ENCODE measurements at regions not wholly inside any gene's neighbourhood (a gene's known extent, or its start where the extent isn't known, plus 50 kb on each side); places are given as distances from the start of the nearest gene placed in this dataset.

GRCh38 chr18:32550963-32551362, 80.3 kb upstream of the GAREM1 start:
- Histone ChIP-seq H3K9ac (ENCODE audit: low read length) (no peak overlapping the region), H3K27me3 (ENCODE audit: low read length) (no peaks in the 10 kb centered on the region), H2AFZ (ENCODE audit: low read length) (no peak overlapping the region), H3K4me2 (ENCODE audit: low read length) (no peak overlapping the region), H3K36me3 (ENCODE audit: low read depth, low read length) (no peaks in the 10 kb centered on the region), H3K9me2 (replicated peaks; ENCODE audit: low read length) (no peaks in the 10 kb centered on the region), H3K4me3 (ENCODE audit: low read length) (no peak overlapping the region), H3F3A (ENCODE audit: low read length, unreplicated experiment) (no peaks in the 10 kb centered on the region), H4K20me1 (ENCODE audit: low read length) (no peaks in the 10 kb centered on the region), H3K4me1 (ENCODE audit: insufficient read depth, low read length) (no peaks in the 10 kb centered on the region), H3K79me2 (ENCODE audit: low read length) (no peaks in the 10 kb centered on the region), H3K9me3 (ENCODE audit: low read length) (no peaks in the 10 kb centered on the region), H3K27ac (ENCODE audit: low read length) (no peak overlapping the region)
- TF ChIP-seq EZH2phosphoT487 (IDR thresholded peaks at IDR 0.05; ENCODE audit: borderline replicate concordance, low read length): no peak
- intact Hi-C loops (cut with micrococcal nuclease): no loop called here
- DNase-seq (no peak), ATAC-seq (no peak)
- no TSS peak for BruUV-seq (replicated peaks)
- POLR2A ChIA-PET (ENCODE audit: unreplicated experiment): no interaction called here
- CTCF ChIA-PET: interaction anchor here (0.7 kb wide), 2 partner anchors 343 to 393 kb away, joined by 12 read pairs; no protein-coding TSS in a partner anchor

- H3F3A ChIP-seq (ENCODE audit: low read length, unreplicated experiment): no peaks in the 10 kb centered on the region
- no peak overlapping the region for H3K4me2 ChIP-seq (ENCODE audit: low read length)
- no peak overlapping the region for H3K4me3 ChIP-seq (ENCODE audit: low read length)
- H3K36me3 ChIP-seq (ENCODE audit: low read depth, low read length): no peaks in the 10 kb centered on the region
- no peaks in the 10 kb centered on the region for H3K79me2 ChIP-seq (ENCODE audit: low read length)
- no peak overlapping the region for H2AFZ ChIP-seq (ENCODE audit: low read length)
- intact Hi-C loops (cut with micrococcal nuclease): loop anchor here (2.0 to 5.0 kb wide), 3 partner anchors 79 to 279 kb away; partner anchors contain the start of gene GAREM1
- no peaks in the 10 kb centered on the region for H3K4me1 ChIP-seq (ENCODE audit: insufficient read depth, low read length)
- POLR2A ChIA-PET (ENCODE audit: unreplicated experiment): no interaction called here
- H3K9ac ChIP-seq (ENCODE audit: low read length): no peak overlapping the region
- CTCF ChIA-PET: interaction anchor here (0.8 to 1.4 kb wide), 3 partner anchors 79 to 394 kb away, joined by 5 to 17 read pairs (median 5); partner anchors contain the start of gene GAREM1
- DNase-seq: peak; percentile 49
- no peaks in the 10 kb centered on the region for H4K20me1 ChIP-seq (ENCODE audit: low read length)
- H3K27me3 ChIP-seq (ENCODE audit: low read length): 0 out of 2 replicates have a peak, but pooled peaks cover 5% of the 10 kb centered on the region
- ATAC-seq: peak; percentile 72
- BruUV-seq (replicated peaks): no TSS peak
- H3K27ac ChIP-seq (ENCODE audit: low read length): no peak overlapping the region
- no peaks in the 10 kb centered on the region for H3K9me2 ChIP-seq (replicated peaks; ENCODE audit: low read length)
- TF ChIP-seq EZH2phosphoT487 (IDR thresholded peaks at IDR 0.05; ENCODE audit: borderline replicate concordance, low read length): no peak
- TF ChIP-seq CTCF (conservative IDR thresholded peaks at IDR 0.05; ENCODE audit: low read depth, low read length): peak; percentile 59
- no peak for TF ChIP-seq EZH2 (IDR thresholded peaks at IDR 0.05; ENCODE audit: low read length, unreplicated experiment)
- H3K9me3 ChIP-seq (ENCODE audit: low read length): no peaks in the 10 kb centered on the region
Measured at GRCh38 chr18:32549248-32550110, 78.8 kb upstream of the GAREM1 start.

GRCh38 chr18:32548688-32549087, 78.0 kb upstream of the GAREM1 start:
- CTCF ChIA-PET: interaction anchor here (1.0 to 1.4 kb wide), 2 partner anchors 391 to 393 kb away, joined by 5 to 17 read pairs; no protein-coding TSS in a partner anchor
- POLR2A ChIA-PET (ENCODE audit: unreplicated experiment): no interaction called here
- no peaks in the 10 kb centered on the region for H4K20me1 ChIP-seq (ENCODE audit: low read length)
- H3K27ac ChIP-seq (ENCODE audit: low read length): no peak overlapping the region
- DNase-seq (no peak), ATAC-seq (no peak)
- H3K9me2 ChIP-seq (replicated peaks; ENCODE audit: low read length): no peaks in the 10 kb centered on the region
- H3K4me2 ChIP-seq (ENCODE audit: low read length): no peak overlapping the region
- BruUV-seq (replicated peaks): no TSS peak
- intact Hi-C loops (cut with micrococcal nuclease): loop anchor here (2.0 to 5.0 kb wide), 3 partner anchors 78 to 278 kb away; partner anchors contain the start of gene GAREM1
- no peak overlapping the region for H3K9ac ChIP-seq (ENCODE audit: low read length)
- H3K36me3 ChIP-seq (ENCODE audit: low read depth, low read length): no peaks in the 10 kb centered on the region
- H3K27me3 ChIP-seq (ENCODE audit: low read length): peaks cover 10% of the 10 kb centered on the region; the same call in 1 of the 2 replicates
- H3K4me3 ChIP-seq (ENCODE audit: low read length): no peak overlapping the region
- no peaks in the 10 kb centered on the region for H3K79me2 ChIP-seq (ENCODE audit: low read length)
- no peaks in the 10 kb centered on the region for H3K4me1 ChIP-seq (ENCODE audit: insufficient read depth, low read length)
- no peaks in the 10 kb centered on the region for H3K9me3 ChIP-seq (ENCODE audit: low read length)
- no peak overlapping the region for H2AFZ ChIP-seq (ENCODE audit: low read length)
- no peaks in the 10 kb centered on the region for H3F3A ChIP-seq (ENCODE audit: low read length, unreplicated experiment)
- TF ChIP-seq EZH2phosphoT487 (IDR thresholded peaks at IDR 0.05; ENCODE audit: borderline replicate concordance, low read length) (no peak), CTCF (conservative IDR thresholded peaks at IDR 0.05; ENCODE audit: low read depth, low read length) (no peak)
